SK-N-MC (cell line): ENCODE measurements at regions not wholly inside any gene's neighbourhood (a gene's known extent, or its start where the extent isn't known, plus 50 kb on each side); places are given as distances from the start of the nearest gene placed in this dataset.

Experiments
- DNase-seq: peaks from one replicate; pipeline ENCODE4 v3.0.0-alpha.2; 2011; ENCODE audit warnings: low read depth, low spot score
- H3K27ac ChIP-seq: fragments of 200-600 bp; sonication (generic); 2 replicates; pipeline ENCODE4 v1.5.1; 2016; ENCODE audit warnings: mixed run types
- H3K36me3 ChIP-seq: fragments of 200-600 bp; sonication (generic); 2 replicates; pipeline ENCODE4 v1.6.1; 2017; ENCODE audit warnings: antibody characterized with exemption, low read length, mixed read lengths; ENCODE audit not compliant: insufficient read depth
- H3K4me3 ChIP-seq: fragments of 200-600 bp; sonication (generic); 2 replicates; pipeline ENCODE4 v1.5.1; 2016
- H3K9ac ChIP-seq: fragments of 200-600 bp; sonication (generic); 2 replicates; pipeline ENCODE4 v1.8.0; 2017; ENCODE audit warnings: mixed run types, mixed read lengths; ENCODE audit not compliant: insufficient read length
- H3K9me3 ChIP-seq: fragments of 200-600 bp; sonication (generic); 2 replicates; pipeline ENCODE4 v1.6.1; 2017; ENCODE audit warnings: low read depth, mild to moderate bottlenecking, antibody characterized with exemption, low read length, moderate library complexity, mixed read lengths
- EZH2 ChIP-seq: fragments of 200-600 bp; sonication (generic); IDR thresholded peaks from one replicate; pipeline ENCODE4 v1.6.1; 2017; ENCODE audit warnings: antibody characterized with exemption
- FOXP2 ChIP-seq: optimal IDR thresholded peaks from 2 replicates; pipeline ENCODE3; 2011; ENCODE audit warnings: mild to moderate bottlenecking, moderate library complexity; ENCODE audit not compliant: insufficient read depth; ENCODE audit errors: extremely low read length, control extremely low read depth
- POLR2AphosphoS5 ChIP-seq: IDR thresholded peaks from 2 replicates; pipeline ENCODE4 v1.6.1; 2012; ENCODE audit warnings: mild to moderate bottlenecking, low read depth, low read length, borderline replicate concordance

DNA sequence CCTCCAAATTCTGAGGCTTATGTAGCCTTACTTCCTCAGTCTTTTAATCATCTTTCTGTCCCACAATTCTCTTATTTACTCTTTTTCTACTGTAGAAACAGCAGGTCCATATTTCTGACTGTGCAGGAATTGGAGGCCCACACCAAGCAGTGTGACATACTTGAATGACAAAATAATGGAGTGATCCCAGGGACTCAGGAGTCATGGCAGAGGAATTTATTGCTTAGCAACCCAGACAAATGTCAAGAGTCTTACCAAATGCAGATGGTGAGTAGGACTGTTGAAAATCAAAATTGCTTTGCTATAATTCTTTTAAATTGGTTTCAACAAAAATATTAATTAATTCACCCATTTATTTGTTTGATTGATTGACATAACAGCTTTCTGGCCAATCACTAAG is 59.9 kb downstream of the HTR1B start:
- Histone ChIP-seq H3K27ac (no peak overlapping the region), H3K9ac (no peak overlapping the region), H3K36me3 (no peaks in the 10 kb centered on the region), H3K4me3 (no peak overlapping the region), H3K9me3 (no peaks in the 10 kb centered on the region)
- TF ChIP-seq POLR2AphosphoS5: no peak
- TF ChIP-seq EZH2: no peak
- no peak for TF ChIP-seq FOXP2
- no peak for DNase-seq

DNA sequence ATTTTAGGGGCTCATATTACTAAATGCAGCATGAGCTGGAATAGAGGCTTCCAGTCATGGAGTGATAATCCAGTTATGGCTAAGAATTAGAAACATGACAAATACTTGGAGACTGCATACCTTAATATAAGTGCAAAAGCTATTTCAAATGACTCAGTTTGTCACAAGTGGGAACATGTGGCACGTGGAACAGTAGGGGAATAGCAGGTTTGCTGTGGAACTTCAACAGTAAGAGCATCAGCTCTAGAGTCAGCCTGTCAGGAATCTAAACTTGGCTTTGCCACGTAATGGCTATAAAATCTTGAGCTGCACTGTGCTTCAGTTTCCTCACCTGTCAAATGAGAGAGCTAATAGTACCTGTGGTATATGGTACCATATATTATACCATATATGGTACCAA is 62.1 kb downstream of the HTR1B start:
- no peak for DNase-seq
- H3K9me3 ChIP-seq: no peaks in the 10 kb centered on the region
- no peak overlapping the region for H3K4me3 ChIP-seq
- no peak overlapping the region for H3K27ac ChIP-seq
- H3K36me3 ChIP-seq: no peaks in the 10 kb centered on the region
- H3K9ac ChIP-seq: no peak overlapping the region
- no peak for TF ChIP-seq POLR2AphosphoS5
- no peak for TF ChIP-seq EZH2
- TF ChIP-seq FOXP2: no peak

GRCh38 chr6:77397561-77397960 is 65.7 kb downstream of the HTR1B start:
- Histone ChIP-seq H3K36me3 (no peaks in the 10 kb centered on the region), H3K27ac (no peak overlapping the region), H3K4me3 (no peak overlapping the region), H3K9ac (no peak overlapping the region), H3K9me3 (no peaks in the 10 kb centered on the region)
- DNase-seq: no peak
- TF ChIP-seq EZH2 (no peak), FOXP2 (no peak)

- TF ChIP-seq POLR2AphosphoS5: no peak
- TF ChIP-seq EZH2: no peak
- TF ChIP-seq FOXP2: no peak
- no peaks in the 10 kb centered on the region for H3K9me3 ChIP-seq
- H3K9ac ChIP-seq: no peak overlapping the region
- DNase-seq: no peak
- no peak overlapping the region for H3K4me3 ChIP-seq
- no peak overlapping the region for H3K27ac ChIP-seq
- H3K36me3 ChIP-seq: no peaks in the 10 kb centered on the region
Measured at GRCh38 chr6:77389402-77389801, 73.9 kb downstream of the HTR1B start.

DNA sequence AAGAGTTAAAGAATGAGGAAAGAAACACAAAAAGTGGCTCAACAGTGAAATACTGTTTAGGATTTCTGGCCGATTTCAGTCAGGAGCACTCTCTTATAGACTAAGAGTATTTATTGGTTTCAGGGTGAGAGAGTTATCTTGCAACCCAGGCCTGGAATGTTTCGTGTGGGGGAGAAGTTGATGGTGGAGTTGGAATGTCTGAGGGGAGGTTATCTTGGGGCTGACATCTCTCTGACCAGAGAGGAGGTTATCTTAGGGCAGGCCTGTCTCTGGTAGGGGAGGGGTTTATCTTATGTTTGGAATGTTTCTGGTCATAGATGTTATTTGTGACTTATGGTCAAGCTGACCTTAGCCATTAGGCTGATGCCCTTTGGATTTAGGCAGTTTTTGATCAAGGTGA is 80.3 kb downstream of the HTR1B start:
- no peak for DNase-seq
- Histone ChIP-seq H3K36me3 (no peaks in the 10 kb centered on the region), H3K9me3 (no peaks in the 10 kb centered on the region), H3K4me3 (no peak overlapping the region), H3K27ac (no peak overlapping the region), H3K9ac (no peak overlapping the region)
- TF ChIP-seq EZH2: no peak

GRCh38 chr6:77373955-77374354 is 89.3 kb downstream of the HTR1B start:
- Histone ChIP-seq H3K9me3 (no peaks in the 10 kb centered on the region), H3K27ac (no peak overlapping the region), H3K36me3 (no peaks in the 10 kb centered on the region), H3K9ac (no peak overlapping the region), H3K4me3 (no peak overlapping the region)
- no peak for DNase-seq
- no peak for TF ChIP-seq EZH2

DNA sequence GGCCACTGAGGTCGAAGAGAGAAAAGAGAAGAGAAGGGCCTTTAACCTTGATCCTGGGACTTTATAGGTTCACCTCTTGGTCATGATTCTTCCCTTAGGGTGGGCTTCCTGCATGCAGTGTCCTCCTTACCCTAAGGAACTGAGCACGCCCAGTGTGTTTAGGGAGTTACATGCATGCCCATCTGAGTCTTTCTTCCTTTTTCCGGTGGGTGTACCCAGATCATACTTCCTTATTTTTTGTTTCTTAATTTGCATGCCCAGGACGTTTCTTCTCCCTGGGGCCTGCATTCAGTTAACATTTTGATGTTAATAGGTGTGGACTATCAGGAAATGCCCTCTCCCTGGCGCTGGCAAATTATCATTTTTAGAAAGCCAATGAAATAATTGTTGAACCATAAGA is 91.5 kb downstream of the HTR1B start:
- Histone ChIP-seq H3K9ac (no peak overlapping the region), H3K27ac (no peak overlapping the region), H3K9me3 (no peaks in the 10 kb centered on the region), H3K36me3 (no peaks in the 10 kb centered on the region), H3K4me3 (no peak overlapping the region)
- TF ChIP-seq EZH2 (no peak), FOXP2 (no peak), POLR2AphosphoS5 (no peak)
- DNase-seq: no peak

- Histone ChIP-seq H3K27ac (no peak overlapping the region), H3K4me3 (no peak overlapping the region), H3K9me3 (no peaks in the 10 kb centered on the region), H3K9ac (no peak overlapping the region), H3K36me3 (no peaks in the 10 kb centered on the region)
- DNase-seq: no peak
- no peak for TF ChIP-seq FOXP2
- TF ChIP-seq EZH2: no peak
- TF ChIP-seq POLR2AphosphoS5: no peak
Measured at GRCh38 chr6:77368660-77369313, 94.5 kb downstream of the HTR1B start.

- H3K36me3 ChIP-seq: no peaks in the 10 kb centered on the region
- H3K4me3 ChIP-seq: no peak overlapping the region
- no peak for DNase-seq
- no peak overlapping the region for H3K9ac ChIP-seq
- TF ChIP-seq EZH2 (no peak), POLR2AphosphoS5 (no peak), FOXP2 (no peak)
- no peaks in the 10 kb centered on the region for H3K9me3 ChIP-seq
- no peak overlapping the region for H3K27ac ChIP-seq
Measured at GRCh38 chr6:77366798-77367197, 96.5 kb downstream of the HTR1B start.

- no peak overlapping the region for H3K27ac ChIP-seq
- no peak overlapping the region for H3K4me3 ChIP-seq
- H3K36me3 ChIP-seq: no peaks in the 10 kb centered on the region
- no peaks in the 10 kb centered on the region for H3K9me3 ChIP-seq
- DNase-seq: no peak
- no peak overlapping the region for H3K9ac ChIP-seq
- TF ChIP-seq EZH2 (no peak), FOXP2 (no peak), POLR2AphosphoS5 (no peak)
Measured at GRCh38 chr6:77363702-77364101, 99.6 kb downstream of the HTR1B start.
